H1 (cell line): ENCODE measurements at regions not wholly inside any gene's neighbourhood (a gene's known extent, or its start where the extent isn't known, plus 50 kb on each side); places are given as distances from the start of the nearest gene placed in this dataset.

ENCODE experiments used
- FOSL1 ChIP-seq: IDR thresholded peaks from 2 replicates; pipeline ENCODE4 v1.6.1; 2011; ENCODE audit warnings: mild to moderate bottlenecking, low read depth, low read length, moderate library complexity; ENCODE audit not compliant: insufficient read depth
- POLR2A ChIP-seq, 2 experiments: IDR thresholded peaks; 1 replicate in 1 of 2; 2 replicates in 1 of 2; pipeline ENCODE4 v1.6.1; 2011; ENCODE audit warnings: low read depth in 2 of 2, low read length in 2 of 2, mild to moderate bottlenecking in 2 of 2; ENCODE audit errors: control extremely low read depth in 1 of 2
- POLR2AphosphoS5 ChIP-seq: IDR thresholded peaks from 2 replicates; pipeline ENCODE4 v1.6.1; 2011; ENCODE audit warnings: low read depth, low read length
- TF ChIP-seq, protein P1 (sequence below): fragments of 300-600 bp; sonication (generic); IDR thresholded peaks from 2 replicates; pipeline ENCODE4 v1.7.1; 2012; ENCODE audit warnings: low read length, moderate library complexity, mild to moderate bottlenecking, inconsistent platforms; ENCODE audit not compliant: insufficient replicate concordance

DNA sequence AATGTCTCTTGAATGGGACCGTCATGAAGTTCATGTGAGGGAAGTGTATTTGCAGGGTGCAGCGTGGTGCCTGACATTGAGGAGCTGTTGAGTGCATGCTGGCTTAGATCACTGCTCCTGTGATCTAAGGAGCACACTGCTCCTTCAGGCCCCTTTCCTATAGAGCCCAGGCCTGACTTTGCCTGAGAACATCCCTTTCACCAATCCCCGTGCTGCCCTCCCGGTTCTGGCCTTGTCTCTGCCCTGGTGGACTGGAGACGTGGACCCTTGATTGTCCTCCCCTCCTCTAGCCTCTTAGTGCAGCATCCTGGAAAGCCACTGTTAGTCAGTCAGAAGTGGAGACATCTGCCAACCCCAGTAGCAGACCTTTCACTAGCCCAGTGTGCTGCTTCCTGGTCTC is 323.6 kb upstream of the HS6ST1 start (continued):
- TF ChIP-seq, protein P1, sequence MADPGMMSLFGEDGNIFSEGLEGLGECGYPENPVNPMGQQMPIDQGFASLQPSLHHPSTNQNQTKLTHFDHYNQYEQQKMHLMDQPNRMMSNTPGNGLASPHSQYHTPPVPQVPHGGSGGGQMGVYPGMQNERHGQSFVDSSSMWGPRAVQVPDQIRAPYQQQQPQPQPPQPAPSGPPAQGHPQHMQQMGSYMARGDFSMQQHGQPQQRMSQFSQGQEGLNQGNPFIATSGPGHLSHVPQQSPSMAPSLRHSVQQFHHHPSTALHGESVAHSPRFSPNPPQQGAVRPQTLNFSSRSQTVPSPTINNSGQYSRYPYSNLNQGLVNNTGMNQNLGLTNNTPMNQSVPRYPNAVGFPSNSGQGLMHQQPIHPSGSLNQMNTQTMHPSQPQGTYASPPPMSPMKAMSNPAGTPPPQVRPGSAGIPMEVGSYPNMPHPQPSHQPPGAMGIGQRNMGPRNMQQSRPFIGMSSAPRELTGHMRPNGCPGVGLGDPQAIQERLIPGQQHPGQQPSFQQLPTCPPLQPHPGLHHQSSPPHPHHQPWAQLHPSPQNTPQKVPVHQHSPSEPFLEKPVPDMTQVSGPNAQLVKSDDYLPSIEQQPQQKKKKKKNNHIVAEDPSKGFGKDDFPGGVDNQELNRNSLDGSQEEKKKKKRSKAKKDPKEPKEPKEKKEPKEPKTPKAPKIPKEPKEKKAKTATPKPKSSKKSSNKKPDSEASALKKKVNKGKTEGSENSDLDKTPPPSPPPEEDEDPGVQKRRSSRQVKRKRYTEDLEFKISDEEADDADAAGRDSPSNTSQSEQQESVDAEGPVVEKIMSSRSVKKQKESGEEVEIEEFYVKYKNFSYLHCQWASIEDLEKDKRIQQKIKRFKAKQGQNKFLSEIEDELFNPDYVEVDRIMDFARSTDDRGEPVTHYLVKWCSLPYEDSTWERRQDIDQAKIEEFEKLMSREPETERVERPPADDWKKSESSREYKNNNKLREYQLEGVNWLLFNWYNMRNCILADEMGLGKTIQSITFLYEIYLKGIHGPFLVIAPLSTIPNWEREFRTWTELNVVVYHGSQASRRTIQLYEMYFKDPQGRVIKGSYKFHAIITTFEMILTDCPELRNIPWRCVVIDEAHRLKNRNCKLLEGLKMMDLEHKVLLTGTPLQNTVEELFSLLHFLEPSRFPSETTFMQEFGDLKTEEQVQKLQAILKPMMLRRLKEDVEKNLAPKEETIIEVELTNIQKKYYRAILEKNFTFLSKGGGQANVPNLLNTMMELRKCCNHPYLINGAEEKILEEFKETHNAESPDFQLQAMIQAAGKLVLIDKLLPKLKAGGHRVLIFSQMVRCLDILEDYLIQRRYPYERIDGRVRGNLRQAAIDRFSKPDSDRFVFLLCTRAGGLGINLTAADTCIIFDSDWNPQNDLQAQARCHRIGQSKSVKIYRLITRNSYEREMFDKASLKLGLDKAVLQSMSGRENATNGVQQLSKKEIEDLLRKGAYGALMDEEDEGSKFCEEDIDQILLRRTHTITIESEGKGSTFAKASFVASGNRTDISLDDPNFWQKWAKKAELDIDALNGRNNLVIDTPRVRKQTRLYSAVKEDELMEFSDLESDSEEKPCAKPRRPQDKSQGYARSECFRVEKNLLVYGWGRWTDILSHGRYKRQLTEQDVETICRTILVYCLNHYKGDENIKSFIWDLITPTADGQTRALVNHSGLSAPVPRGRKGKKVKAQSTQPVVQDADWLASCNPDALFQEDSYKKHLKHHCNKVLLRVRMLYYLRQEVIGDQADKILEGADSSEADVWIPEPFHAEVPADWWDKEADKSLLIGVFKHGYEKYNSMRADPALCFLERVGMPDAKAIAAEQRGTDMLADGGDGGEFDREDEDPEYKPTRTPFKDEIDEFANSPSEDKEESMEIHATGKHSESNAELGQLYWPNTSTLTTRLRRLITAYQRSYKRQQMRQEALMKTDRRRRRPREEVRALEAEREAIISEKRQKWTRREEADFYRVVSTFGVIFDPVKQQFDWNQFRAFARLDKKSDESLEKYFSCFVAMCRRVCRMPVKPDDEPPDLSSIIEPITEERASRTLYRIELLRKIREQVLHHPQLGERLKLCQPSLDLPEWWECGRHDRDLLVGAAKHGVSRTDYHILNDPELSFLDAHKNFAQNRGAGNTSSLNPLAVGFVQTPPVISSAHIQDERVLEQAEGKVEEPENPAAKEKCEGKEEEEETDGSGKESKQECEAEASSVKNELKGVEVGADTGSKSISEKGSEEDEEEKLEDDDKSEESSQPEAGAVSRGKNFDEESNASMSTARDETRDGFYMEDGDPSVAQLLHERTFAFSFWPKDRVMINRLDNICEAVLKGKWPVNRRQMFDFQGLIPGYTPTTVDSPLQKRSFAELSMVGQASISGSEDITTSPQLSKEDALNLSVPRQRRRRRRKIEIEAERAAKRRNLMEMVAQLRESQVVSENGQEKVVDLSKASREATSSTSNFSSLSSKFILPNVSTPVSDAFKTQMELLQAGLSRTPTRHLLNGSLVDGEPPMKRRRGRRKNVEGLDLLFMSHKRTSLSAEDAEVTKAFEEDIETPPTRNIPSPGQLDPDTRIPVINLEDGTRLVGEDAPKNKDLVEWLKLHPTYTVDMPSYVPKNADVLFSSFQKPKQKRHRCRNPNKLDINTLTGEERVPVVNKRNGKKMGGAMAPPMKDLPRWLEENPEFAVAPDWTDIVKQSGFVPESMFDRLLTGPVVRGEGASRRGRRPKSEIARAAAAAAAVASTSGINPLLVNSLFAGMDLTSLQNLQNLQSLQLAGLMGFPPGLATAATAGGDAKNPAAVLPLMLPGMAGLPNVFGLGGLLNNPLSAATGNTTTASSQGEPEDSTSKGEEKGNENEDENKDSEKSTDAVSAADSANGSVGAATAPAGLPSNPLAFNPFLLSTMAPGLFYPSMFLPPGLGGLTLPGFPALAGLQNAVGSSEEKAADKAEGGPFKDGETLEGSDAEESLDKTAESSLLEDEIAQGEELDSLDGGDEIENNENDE: no peak
- TF ChIP-seq FOSL1: no peak
- no peak for TF ChIP-seq POLR2A (IDR thresholded peaks at IDR 0.05; ENCODE audit: control extremely low read depth in 1 of 2, low read depth in 2 of 2, low read length in 2 of 2)
- no peak for TF ChIP-seq POLR2AphosphoS5
